ENCODE measurements at regions not wholly inside any gene's neighbourhood (a gene's known extent, or its start where the extent isn't known, plus 50 kb on each side); places are given as distances from the start of the nearest gene placed in this dataset.

DNA sequence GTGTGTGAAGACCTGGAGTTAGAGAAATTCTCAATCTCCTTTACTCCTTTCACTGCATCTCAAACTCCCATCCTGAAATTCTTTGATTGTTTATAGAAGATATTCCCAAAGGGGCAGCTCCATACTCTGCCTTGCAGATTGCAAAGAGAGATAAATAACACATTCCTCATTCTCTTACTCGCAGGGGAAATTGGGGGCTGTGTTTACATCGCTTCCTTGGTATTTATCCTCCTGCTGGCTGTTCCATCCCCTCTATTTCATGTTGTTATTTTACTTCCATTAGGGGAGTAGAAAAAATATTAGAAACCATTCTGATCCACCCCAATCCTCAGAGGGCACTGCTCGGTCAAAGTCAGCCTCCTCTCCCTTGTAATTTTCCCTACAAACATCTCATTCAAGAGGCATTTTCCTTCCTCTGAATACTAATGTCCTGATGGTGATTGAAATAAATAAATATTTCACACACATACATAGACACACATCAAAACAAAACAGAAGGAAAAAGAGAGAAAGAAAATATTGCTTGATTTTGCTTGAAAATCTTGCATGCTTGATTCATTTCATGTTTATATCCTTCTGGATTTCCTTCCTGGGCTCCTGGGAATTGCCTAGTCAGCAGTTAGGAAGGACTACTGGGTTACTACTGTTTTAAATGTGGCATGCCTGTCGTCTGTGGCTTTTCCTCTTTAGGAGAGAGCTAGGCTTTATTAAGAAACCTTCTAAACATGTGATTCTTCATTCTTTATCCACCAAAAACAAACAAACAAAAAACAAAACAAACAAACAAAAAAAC lies 420.1 kb upstream of the PAPPA start:
- no peak for DNase-seq

DNA sequence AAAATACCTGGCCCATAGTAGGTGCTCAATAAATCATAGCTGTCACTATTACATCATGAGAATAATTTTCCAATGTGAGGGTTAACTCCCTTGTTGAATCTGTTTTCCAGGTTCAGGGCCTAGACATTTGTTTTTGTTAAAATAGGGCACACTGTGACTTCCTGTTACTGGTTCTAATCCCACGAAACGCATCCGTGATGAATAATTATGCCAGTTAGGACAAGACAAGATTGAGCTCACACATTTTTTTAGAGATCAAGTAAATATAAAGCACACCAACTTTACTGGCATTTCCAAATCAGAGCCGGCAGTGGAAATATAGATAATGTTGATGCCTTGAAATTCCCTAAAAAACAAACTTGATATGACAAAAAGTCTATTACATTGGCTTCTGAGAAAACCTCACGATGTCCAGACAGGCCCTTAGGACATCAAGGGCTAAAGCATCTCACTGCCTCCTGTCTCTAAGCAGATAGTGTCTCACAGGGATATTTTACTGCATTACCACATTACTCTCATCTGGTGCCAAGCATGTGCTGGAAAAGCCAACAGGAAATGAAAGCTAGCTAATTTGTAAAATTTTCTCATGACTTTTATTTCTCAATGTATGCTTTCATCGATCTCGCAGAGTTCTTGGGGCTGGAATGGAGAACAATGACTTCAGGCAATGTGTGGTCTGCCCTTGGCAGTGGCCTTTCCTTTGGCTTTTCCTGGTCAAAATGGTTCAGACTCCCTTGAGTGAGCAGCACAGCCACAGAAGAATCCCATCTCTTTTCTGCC lies 414.3 kb upstream of the PAPPA start:
- DNase-seq, result no peak

DNA sequence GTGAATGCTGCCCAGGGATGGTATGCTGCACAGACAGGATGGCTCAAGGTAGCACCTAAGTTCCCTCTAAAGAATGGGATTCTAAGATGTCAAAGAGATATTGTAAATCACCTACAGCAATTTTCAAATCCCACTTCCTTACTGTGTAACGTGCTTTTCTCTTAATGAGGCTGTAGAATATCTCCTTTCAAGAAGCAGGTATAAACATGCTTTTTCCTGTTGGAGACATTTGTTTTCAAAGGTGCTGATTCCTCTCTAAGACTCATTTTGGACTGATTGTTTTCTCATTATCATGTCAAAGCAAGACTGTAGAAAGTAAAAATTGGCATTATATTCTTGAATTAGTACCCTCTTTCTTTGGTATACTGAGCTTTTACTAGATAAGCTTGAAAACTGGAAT lies 412.6 kb upstream of the PAPPA start:
- DNase-seq, result no peak

DNA sequence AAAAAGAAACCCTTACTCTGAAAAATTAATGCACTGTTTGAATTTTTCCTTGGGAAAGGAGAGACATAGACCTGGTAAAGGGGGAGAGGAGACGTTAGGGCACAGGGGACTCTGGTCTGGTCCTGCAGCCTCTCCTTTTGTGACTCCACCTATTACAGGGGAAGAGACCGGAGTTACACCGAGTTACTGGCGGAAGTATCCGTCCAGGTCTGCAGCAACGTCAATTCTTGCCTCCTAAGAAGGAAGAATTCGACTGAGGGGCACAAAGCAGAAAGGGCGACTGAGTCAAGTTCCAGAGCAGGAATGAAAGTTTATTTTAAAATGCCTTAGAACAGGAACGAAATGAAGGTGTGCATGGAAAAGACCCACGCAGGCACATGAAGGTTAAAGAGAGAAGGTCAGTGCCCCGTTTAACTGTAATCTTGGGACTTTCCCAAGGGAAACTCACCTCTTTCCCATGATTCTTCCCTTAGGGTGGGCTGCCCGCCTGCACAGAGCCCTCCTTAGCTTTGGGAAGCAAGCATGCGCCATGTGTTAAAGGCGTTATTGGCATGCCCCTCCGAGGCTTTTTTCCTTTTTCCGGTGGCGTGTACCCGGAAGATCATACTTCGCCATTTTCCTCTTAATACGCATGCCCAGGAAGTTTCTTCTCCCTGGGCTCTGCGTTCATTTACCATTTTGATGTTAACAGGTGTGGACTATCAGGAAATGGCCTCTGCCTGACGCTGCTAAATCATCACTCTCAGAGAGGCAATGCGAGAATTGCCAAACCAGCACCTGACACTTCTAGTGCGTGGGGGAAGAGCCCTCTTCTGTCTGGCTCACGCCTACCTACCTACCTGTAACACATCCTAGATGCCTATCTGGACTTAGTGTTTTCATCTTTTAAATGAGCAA lies 409.6 kb upstream of the PAPPA start:
- DNase-seq, result no peak

DNA sequence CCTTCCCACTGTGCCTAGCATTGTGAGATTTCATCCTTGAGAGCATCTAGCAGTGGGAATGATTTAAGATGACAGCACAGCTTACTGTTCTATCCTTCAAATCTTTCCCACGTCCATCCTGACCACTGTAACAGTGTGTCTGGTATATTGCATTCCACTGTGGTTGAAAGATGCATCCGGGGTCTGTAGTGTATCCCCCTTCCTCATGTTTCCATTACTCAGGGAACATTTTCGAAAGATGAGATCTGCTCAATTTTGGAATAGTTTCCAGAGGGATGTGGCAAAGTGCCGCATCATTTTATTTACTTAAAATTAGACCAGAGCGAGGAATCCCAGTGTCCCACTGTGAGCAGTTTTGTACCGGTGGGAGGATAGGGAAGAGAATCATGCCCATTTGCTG lies 407.1 kb upstream of the PAPPA start:
- DNase-seq, result no peak

DNA sequence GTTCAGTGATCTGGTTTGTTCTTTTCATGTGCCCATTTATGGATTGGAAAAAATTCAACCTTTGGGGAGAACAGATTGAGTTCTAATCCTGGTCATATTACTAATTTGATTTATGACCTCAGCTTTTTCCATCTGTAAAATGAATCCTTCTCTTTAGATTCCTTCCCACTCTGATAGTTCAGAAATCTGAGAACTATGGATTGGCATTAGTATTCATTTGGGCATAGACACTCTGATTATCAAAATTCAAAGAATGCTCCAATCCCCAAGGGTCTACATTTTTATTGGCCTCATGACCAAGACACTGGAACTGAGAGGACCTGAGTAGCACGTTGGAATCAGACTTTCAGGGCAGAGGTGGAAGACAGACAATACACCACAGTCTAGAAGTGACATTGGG lies 405.9 kb upstream of the PAPPA start:
- DNase-seq, result no peak

DNA sequence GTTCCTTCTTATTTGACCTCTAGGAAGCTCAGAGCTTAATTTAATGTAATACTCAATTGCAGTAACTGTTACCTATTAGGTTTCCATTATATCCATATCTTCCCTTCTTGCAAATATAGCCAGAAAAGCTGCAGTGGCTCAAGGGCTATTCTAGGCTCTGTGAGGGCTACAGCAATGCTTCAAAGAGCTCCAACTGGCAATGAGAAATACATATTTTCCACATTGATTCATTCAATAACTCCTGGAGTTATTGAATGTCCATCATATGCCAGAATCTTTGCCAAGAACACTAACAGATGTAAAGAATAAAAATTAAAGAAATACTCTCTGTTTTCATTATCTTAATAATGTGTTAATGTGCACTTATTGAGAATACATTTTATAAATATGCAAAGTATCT lies 396.9 kb upstream of the PAPPA start:
- no peak for DNase-seq

DNA sequence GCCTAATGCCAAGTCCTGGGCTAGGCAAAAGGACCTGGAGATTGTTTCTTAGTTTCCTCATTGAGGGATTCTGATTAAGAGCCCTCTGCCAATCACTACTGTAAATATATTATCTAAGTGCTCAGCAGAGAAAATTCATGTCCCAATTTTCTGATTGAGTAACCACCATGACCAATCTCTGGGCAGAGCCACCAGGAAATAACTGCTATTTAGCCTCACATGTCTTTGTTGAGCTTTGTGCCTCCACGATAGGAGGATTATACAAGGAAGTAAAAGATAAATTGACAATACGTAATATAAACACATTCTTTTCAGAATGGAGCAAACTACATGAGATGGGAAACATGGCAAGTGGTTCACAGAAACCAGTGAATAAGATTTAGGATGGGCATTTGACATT lies 396.1 kb upstream of the PAPPA start:
- DNase-seq, result no peak

DNA sequence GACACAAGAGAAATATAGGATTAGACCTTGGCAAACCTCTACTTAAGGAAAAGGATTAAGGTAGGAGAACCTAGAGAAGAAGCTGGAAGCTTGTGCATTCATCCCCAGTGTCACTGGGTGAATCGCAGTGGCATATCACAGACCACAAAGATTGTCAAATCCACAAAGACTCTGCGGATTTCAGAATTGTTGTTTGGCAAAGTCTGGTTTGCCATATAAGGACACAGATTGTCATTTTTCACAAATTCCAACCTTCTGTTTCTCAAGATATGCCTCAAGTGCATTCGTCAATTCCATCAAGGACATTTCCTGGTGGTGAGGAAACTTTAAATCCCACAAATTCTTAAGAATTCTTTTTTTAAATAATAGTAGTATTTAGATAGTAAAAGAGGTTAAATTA lies 395.1 kb upstream of the PAPPA start:
- DNase-seq, result no peak

DNA sequence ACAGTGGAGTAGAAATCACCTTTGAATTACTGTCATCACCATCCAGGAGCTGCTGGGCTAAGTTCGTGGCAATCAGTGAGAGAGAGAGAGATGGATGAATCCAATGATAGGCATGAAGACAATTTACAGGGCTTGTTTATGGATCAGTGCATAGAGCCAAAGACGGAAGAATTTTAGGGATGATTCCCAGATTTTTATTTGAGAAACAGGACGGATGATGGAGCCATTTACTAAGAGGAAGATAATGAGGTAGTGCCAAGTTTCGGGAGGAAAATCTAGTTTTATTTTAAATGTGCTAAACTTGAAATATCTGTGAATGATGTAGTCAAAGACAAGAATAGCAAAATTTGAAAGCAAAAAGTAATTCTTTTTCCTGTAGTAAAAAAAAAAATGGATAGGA lies 394.2 kb upstream of the PAPPA start:
- DNase-seq, result no peak

DNA sequence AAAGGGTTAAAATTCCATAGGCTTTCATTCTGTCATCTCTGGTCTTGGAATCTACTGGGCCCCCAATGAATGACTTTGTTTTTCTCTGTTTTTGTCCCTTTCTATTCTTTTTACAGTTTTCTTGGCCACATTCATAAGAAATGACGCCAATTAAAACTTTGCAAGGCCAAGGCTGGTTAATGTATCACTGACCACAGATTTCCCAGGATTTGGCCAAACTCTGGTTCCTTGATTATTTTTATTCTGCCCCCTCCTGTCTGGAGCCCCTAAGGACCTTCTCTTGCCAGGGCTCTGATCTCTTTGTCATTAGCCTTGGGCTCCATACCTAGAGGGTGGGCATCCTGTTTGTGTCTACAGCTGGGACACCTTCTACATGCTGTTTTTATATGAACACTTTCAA lies 388.9 kb upstream of the PAPPA start:
- no peak for DNase-seq

DNA sequence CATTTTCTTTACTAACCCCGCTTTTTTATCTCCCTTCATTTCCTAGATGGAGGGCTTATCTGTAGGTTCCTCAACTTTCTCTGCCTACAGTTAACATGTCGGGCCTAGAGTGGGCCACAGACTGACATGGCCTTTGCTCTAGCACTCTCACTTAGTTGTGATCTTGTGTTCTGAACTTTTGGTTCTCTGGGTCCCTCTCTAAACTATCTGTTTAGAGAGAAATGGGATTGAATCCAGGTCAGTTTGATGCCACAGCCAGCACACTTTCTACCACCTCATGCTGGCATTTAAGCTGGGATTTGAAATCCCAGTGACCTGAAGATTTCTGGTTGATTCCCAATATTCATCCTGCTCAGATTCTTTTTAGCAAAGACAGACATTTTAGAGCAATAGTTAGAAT lies 388.5 kb upstream of the PAPPA start:
- no peak for DNase-seq

DNA sequence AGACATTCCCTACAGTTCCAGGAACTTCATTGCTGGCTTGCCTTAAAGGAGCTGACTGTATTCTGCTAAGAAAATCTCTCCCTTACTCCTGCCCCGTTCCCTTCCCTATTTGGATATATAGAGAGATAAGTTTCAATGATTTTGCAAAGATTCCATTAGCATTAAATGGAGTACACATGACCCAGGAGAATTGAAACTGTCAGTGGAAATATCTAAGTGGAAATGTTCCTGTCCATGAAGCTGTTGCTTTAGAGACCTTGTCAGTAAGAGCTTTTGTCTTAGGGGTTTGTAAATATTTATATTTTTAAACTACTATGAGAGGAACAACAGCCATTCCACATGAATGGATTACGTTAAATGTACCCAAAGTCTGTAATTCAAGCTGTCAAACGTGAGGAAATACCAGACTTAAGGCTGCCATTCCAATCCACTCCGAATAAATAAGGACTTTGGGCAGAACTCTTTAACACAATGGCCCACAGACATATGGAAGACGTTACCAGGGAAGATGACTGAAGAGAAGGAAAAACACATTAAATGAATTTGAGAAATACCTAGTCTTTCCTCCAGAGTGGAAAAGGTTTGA lies 387.1 kb upstream of the PAPPA start:
- no peak for DNase-seq

DNA sequence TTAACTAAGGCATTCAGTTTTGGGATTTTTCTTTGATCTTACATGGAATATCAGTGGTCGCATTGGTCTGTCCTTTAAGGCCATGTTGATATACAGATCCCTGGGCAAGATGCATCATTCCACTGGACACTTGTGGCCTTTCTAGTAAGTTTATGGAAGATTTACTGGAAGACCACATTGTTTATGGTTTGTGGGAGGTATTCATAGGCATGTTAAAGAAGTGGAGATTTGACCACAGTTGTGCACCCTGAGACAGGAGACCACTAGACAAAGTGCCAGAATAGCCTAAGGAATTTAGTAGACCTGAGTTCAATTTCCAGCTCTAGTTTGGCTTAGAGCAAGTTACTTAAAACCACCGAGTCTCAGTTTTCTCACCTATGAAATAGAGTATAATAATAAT lies 383.1 kb upstream of the PAPPA start:
- DNase-seq, result no peak

DNA sequence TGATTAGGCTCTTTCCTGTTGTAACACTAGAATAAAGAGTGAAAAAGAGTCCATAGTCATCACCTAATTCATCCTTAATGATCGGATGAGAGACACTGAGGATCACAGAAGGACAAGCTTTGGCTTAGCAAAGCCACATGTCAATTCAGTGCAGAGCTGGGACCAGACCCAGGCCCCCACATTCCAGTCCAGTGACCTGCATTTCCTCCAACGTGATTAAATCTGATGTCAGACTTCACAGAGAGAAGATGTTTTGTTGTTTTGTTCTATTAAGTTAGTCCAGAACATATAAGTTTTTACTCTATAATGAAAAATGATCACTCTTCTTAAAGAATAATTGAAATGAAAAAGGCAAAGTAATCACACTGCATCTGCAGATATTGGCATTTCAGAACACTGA lies 377.9 kb upstream of the PAPPA start:
- no peak for DNase-seq

DNA sequence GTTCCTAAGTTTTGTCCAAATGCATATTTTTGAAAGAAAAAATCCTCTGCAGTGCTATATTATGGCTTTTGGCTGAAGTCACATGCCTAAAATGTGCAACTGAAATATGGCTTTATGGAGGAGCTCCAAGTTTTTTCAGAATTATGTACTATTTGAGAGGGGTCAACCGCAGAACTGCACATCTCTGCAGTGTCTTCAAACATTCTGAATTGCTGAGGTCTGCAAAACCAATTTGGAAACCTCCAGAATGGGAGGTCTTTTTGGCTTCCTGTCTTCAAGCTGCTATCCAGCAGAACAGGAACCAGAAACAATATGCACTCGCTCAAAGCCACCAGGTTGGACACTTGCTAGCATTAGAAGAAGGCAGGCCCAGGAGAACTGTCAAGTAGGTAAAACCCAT lies 376.0 kb upstream of the PAPPA start:
- DNase-seq, result peak; percentile 40

DNA sequence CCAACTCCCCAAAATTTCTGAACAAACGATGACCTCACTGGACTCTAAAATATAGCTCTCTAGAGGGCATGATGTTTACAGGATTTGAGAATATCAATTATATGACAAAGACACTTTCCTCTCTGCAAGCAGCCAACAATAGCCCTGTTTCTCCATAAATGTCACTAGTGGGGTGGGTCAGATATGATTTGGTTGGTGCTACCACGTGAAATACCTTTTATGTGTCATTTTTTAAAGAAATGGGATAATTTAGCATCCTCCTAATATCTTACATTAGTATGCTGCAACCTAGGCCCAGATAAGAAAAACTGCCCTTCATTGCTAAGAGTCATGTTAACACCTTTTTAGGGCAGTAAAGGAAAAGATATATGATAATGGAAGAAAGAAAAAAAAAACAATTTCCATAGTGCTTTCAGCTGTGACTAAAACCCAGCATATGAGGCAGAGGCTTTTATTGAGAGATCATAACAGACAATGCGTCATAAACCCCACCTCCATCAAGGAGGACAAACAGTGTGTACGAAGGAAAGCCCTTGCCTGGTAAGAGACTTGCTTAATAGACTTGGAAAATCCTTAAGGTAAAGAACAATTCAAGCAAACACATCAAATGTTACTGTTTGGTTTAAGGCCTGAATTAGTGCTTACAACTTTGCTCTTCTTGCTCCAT lies 372.4 kb upstream of the PAPPA start:
- no peak for DNase-seq

DNA sequence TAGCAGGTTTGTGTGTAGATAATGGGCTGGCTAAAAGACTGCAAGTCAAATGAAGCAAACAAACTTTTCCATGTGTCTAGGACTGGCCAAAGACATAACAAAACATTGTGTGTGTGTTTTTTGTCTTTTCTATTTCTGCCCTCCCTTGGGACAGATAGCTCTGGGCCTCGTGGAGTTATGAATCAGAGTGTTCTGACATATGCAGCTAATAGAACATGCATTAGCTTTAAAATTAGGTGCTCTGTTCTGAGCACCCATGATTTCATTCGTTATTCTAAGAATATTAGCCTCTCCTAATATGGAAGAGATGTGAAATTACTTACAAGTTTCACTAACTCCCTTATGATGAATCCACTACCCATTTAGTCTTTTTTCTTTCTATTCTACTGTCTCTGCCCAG lies 367.3 kb upstream of the PAPPA start:
- no peak for DNase-seq

DNA sequence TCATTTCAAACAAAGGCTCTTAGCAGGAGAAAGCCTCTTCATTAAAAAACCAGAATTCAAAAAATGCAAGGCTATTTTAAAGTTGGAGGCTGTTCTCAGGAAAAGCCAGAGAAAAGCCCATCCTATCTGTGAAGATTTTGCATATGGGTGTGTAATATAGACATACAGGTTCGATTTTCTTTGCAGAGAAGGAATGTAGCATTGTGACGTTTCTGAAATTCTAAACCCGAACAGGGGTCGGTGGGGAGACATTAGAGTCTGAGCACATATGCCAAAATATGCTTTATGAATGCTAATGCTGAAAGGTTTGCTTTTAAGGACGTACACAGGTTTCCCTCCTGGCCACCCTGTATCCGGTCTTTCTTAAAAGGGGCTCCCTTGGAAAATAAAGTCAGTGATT lies 363.1 kb upstream of the PAPPA start:
- no peak for DNase-seq

DNA sequence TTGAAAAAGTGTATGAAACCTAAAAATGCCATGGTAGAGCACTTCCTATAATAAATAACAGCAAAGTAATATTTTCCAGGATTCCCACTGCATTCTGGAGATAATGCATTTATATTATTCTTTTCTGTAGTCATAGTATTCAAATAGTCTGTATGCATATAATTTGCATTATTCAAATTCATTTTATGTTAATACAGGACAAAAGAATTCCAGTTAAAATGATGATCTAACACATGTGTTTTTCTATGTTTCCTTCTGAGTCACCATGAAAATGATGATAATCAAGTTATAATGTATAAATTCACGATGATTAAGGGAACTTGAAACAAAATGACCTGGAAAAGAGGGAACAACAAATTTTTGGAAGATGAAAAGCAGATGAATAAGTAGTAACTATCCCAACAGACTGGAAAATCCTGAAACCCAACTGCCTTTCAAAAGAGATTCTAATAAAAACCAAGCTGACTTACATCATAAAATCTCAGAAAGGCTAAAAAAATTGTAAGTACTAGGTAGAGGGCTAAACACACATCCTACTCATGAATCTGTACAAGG lies 358.6 kb upstream of the PAPPA start:
- DNase-seq, result no peak

DNA sequence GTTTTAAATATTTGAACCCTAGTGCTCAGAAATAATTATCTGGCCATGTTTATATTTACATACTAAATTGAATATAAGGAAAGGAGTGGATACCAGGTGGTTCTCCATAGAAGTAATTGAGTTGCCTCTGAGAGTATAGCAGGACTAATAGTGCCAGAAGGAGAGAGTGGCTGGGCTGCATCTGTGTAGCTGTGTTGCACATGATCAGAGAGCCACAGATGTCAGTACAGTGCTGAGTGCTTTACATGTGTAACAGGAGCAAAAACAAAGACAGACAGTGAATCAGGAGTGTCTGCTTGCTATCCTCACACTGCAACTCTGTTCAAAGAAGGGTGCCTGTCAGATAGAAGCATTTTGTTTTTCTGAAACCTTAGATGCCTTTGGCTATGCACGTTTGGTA lies 353.9 kb upstream of the PAPPA start:
- no peak for DNase-seq

Data from renal pelvis (tissue), 1 donor.